Loucy (cell line): ENCODE measurements at regions not wholly inside any gene's neighbourhood (a gene's known extent, or its start where the extent isn't known, plus 50 kb on each side); places are given as distances from the start of the nearest gene placed in this dataset.

Experiments used
- H2AFZ ChIP-seq: fragments of 200-600 bp; sonication (generic); 2 replicates; pipeline ENCODE4 v1.6.0; 2016; ENCODE audit warnings: antibody characterized with exemption, mild to moderate bottlenecking, low read length, moderate library complexity
- H3F3A ChIP-seq: fragments of 200-600 bp; 2 replicates; pipeline ENCODE4 v1.6.0; 2016; ENCODE audit warnings: antibody characterized with exemption, low read depth, mild to moderate bottlenecking
- H3K27me3 ChIP-seq: fragments of 200-600 bp; sonication (generic); 2 replicates; pipeline ENCODE4 v1.6.1; 2014; ENCODE audit warnings: low read length, mild to moderate bottlenecking; ENCODE audit not compliant: insufficient read depth, poor library complexity, severe bottlenecking
- H3K36me3 ChIP-seq: fragments of 200-600 bp; sonication (generic); 2 replicates; pipeline ENCODE4 v1.6.1; 2016; ENCODE audit warnings: low read length; ENCODE audit not compliant: insufficient read depth
- H3K4me1 ChIP-seq: fragments of 200-600 bp; sonication (generic); 2 replicates; pipeline ENCODE4 v1.5.1; 2014; ENCODE audit warnings: low read length, mild to moderate bottlenecking; ENCODE audit not compliant: insufficient read depth, poor library complexity, severe bottlenecking
- H3K4me2 ChIP-seq: fragments of 200-600 bp; sonication (generic); 2 replicates; pipeline ENCODE4 v1.6.0; 2014; ENCODE audit warnings: antibody characterized with exemption, low read length, low read depth, mild to moderate bottlenecking; ENCODE audit not compliant: poor library complexity, severe bottlenecking
- H3K4me3 ChIP-seq: fragments of 200-600 bp; sonication (generic); 2 replicates; pipeline ENCODE4 v1.5.1; 2014; ENCODE audit warnings: low read length, mild to moderate bottlenecking, mixed read lengths; ENCODE audit not compliant: poor library complexity, severe bottlenecking
- H3K79me2 ChIP-seq: fragments of 200-600 bp; sonication (generic); 2 replicates; pipeline ENCODE4 v1.6.1; 2014; ENCODE audit warnings: low read length; ENCODE audit not compliant: insufficient read depth
- H3K9ac ChIP-seq: fragments of 200-600 bp; sonication (generic); 2 replicates; pipeline ENCODE4 v1.6.0; 2014; ENCODE audit warnings: mild to moderate bottlenecking, low read depth, low read length, moderate library complexity; ENCODE audit not compliant: poor library complexity, severe bottlenecking
- H3K9me2 ChIP-seq: fragments of 200-600 bp; sonication (generic); replicated peaks from 2 replicates; pipeline ENCODE4 v1.6.1; 2016; ENCODE audit warnings: low read depth, low read length, mixed read lengths
- H3K9me3 ChIP-seq: fragments of 200-600 bp; sonication (generic); 2 replicates; pipeline ENCODE4 v1.6.1; 2014; ENCODE audit warnings: mild to moderate bottlenecking, antibody characterized with exemption, low read length, low read depth; ENCODE audit not compliant: insufficient read depth
- H4K20me1 ChIP-seq: fragments of 200-600 bp; sonication (generic); 2 replicates; pipeline ENCODE4 v1.6.0; 2014; ENCODE audit warnings: antibody characterized with exemption, low read length, mild to moderate bottlenecking; ENCODE audit not compliant: insufficient read depth, poor library complexity, severe bottlenecking
- CTCF ChIP-seq: fragments of 200-600 bp; sonication (generic); conservative IDR thresholded peaks from 2 replicates; pipeline ENCODE4 v1.5.1; 2014; ENCODE audit warnings: mild to moderate bottlenecking, antibody characterized with exemption, low read length
- EZH2phosphoT487 ChIP-seq: fragments of 200-600 bp; IDR thresholded peaks from 2 replicates; pipeline ENCODE4 v1.6.1; 2018; ENCODE audit warnings: antibody characterized with exemption, mild to moderate bottlenecking, moderate library complexity, borderline replicate concordance

- Histone ChIP-seq H2AFZ (no peak overlapping the region), H4K20me1 (no peaks in the 10 kb centered on the region), H3K36me3 (no peaks in the 10 kb centered on the region), H3F3A (no peaks in the 10 kb centered on the region), H3K79me2 (no peaks in the 10 kb centered on the region), H3K9me3 (no peaks in the 10 kb centered on the region), H3K4me3 (no peak overlapping the region), H3K9ac (no peak overlapping the region), H3K27me3 (no peaks in the 10 kb centered on the region), H3K4me1 (no peaks in the 10 kb centered on the region), H3K9me2 (no peaks in the 10 kb centered on the region), H3K4me2 (no peak overlapping the region)
- TF ChIP-seq EZH2phosphoT487 (no peak), CTCF (no peak)
Measured at GRCh38 chr6:95685822-95686221, 108.5 kb downstream of the MANEA start.

- Histone ChIP-seq H2AFZ (no peak overlapping the region), H4K20me1 (no peaks in the 10 kb centered on the region), H3K4me1 (no peaks in the 10 kb centered on the region), H3K27me3 (no peaks in the 10 kb centered on the region), H3K79me2 (no peaks in the 10 kb centered on the region), H3K36me3 (no peaks in the 10 kb centered on the region), H3K9ac (no peak overlapping the region), H3K9me3 (no peaks in the 10 kb centered on the region), H3K9me2 (no peaks in the 10 kb centered on the region), H3K4me2 (no peak overlapping the region), H3K4me3 (no peak overlapping the region), H3F3A (no peaks in the 10 kb centered on the region)
- TF ChIP-seq CTCF (no peak), EZH2phosphoT487 (no peak)
Measured at GRCh38 chr6:95686272-95686671, 108.9 kb downstream of the MANEA start.

- H3K79me2 ChIP-seq, result no peaks in the 10 kb centered on the region
- H3K9me2 ChIP-seq, result no peaks in the 10 kb centered on the region
- no peaks in the 10 kb centered on the region for H3K9me3 ChIP-seq
- no peak overlapping the region for H3K4me2 ChIP-seq
- no peaks in the 10 kb centered on the region for H3K4me1 ChIP-seq
- H3F3A ChIP-seq, result no peaks in the 10 kb centered on the region
- H3K4me3 ChIP-seq, result no peak overlapping the region
- TF ChIP-seq CTCF (no peak), EZH2phosphoT487 (no peak)
- H3K27me3 ChIP-seq, result no peaks in the 10 kb centered on the region
- no peak overlapping the region for H2AFZ ChIP-seq
- H3K36me3 ChIP-seq, result no peaks in the 10 kb centered on the region
- H4K20me1 ChIP-seq, result no peaks in the 10 kb centered on the region
- no peak overlapping the region for H3K9ac ChIP-seq
Measured at GRCh38 chr6:95686895-95687294, 109.6 kb downstream of the MANEA start.
